Sigmoid colon (tissue), 6 donors: ENCODE measurements at regions not wholly inside any gene's neighbourhood (a gene's known extent, or its start where the extent isn't known, plus 50 kb on each side); places are given as distances from the start of the nearest gene placed in this dataset.
A peak's percentile ranks its signal among the peaks of the same experiment; 100 is the strongest.

Experiments
- DNase-seq: peaks from one replicate; pipeline ENCODE4 v3.0.0-alpha.2; 2019
- H3K27ac ChIP-seq, 4 donors: fragments of 200-600 bp; sonication (generic); one replicate each; pipeline ENCODE4 v1.5.1; 2016 to 2019; ENCODE audit warnings: mild to moderate bottlenecking in 1 of 4
- H3K27me3 ChIP-seq, 3 donors: fragments of 200-600 bp; sonication (generic); one replicate each; pipeline ENCODE4 v1.5.1; 2019; ENCODE audit warnings: mild to moderate bottlenecking in 1 of 3
- H3K36me3 ChIP-seq, 4 donors: fragments of 200-600 bp; sonication (generic); one replicate each; pipeline ENCODE4 v1.5.1; 2016 to 2019
- H3K4me1 ChIP-seq, 4 donors: fragments of 200-600 bp; sonication (generic); one replicate each; pipeline ENCODE4 v1.5.1; 2017 to 2019
- H3K4me3 ChIP-seq, 4 donors: fragments of 200-600 bp; sonication (generic); one replicate each; pipeline ENCODE4 v1.5.1; 2017 to 2019; ENCODE audit warnings: mild to moderate bottlenecking in 2 of 4, moderate library complexity in 1 of 4
- H3K9me3 ChIP-seq, 4 donors: fragments of 200-600 bp in 3 of 4; sonication (generic) in 3 of 4; one replicate each; pipeline versions ENCODE4 v1.5.1 to v1.6.1; 2013 to 2019
- CTCF ChIP-seq, 4 experiments: fragments of 450-650 bp in 3 of 4; fragments of 200-600 bp in 1 of 4; IDR thresholded peaks; one replicate each; pipeline ENCODE4 v1.5.1; 2016 to 2019; ENCODE audit warnings: antibody characterized with exemption in 4 of 4, mild to moderate bottlenecking in 3 of 4, moderate library complexity in 2 of 4
- EP300 ChIP-seq, 4 donors: sonication (generic); formaldehyde crosslinking; IDR thresholded peaks; one replicate each; pipeline ENCODE4 v1.6.1; 2017; ENCODE audit warnings: antibody characterized with exemption in 4 of 4
- POLR2A ChIP-seq, 2 donors: fragments of 450-650 bp; IDR thresholded peaks; one replicate each; pipeline ENCODE4 v1.6.1; 2016; ENCODE audit warnings: antibody characterized with exemption in 2 of 2, mild to moderate bottlenecking in 2 of 2, moderate library complexity in 2 of 2
- POLR2AphosphoS5 ChIP-seq, 4 donors: sonication (generic); formaldehyde crosslinking; IDR thresholded peaks; one replicate each; pipeline ENCODE4 v1.6.1; 2017; ENCODE audit warnings: antibody characterized with exemption in 4 of 4
- WGBS, 2 donors: extraction: QIAGEN DNeasy Blood & Tissue Kit; methylation state at CpG; one replicate each; pipeline ENCODE4 v1.1.7; 2013; 5-methylcytosine and 5-hydroxymethylcytosine counted together
- intact Hi-C: fragments of 100-400 bp; cut with DNase I; formaldehyde crosslinking; loops from one replicate; pipeline ENCODE4 v1.15.1; 2023
- donor health status: healthy with polysubstance abuse.
- donor health status: healthy.

- intact Hi-C loops = no loop called here
- Histone ChIP-seq H3K27me3 (no peaks in the 10 kb centered on the region), H3K9me3 (no peaks in the 10 kb centered on the region), H3K4me3 (no peak overlapping the region), H3K4me1 (peaks cover 0 to 4% (median 2%) of the 10 kb centered on the region in 4 donors), H3K27ac (no peak overlapping the region), H3K36me3 (no peaks in the 10 kb centered on the region)
- TF ChIP-seq POLR2A (IDR thresholded peaks at IDR 0.05) (no peak), POLR2AphosphoS5 (IDR thresholded peaks at IDR 0.05) (no peak), CTCF (IDR thresholded peaks at IDR 0.05) (no peak)
- WGBS, 2 donors = 84 to 91% methylated on average over 5 of the region's 5 CpGs
- no peak for DNase-seq
Observed at GRCh38 chr4:138959097-138959815, 56.3 kb upstream of the NOCT start.

GRCh38 chr4:138958519-138958918 is 57.1 kb upstream of the NOCT start:
- no peak overlapping the region for H3K4me3 ChIP-seq
- H3K4me1 ChIP-seq = peaks cover 0 to 8% (median 3%) of the 10 kb centered on the region in 4 donors
- H3K36me3 ChIP-seq = no peaks in the 10 kb centered on the region
- no peaks in the 10 kb centered on the region for H3K9me3 ChIP-seq
- no peak for TF ChIP-seq POLR2A (IDR thresholded peaks at IDR 0.05)
- no peak for TF ChIP-seq EP300 (IDR thresholded peaks at IDR 0.05)
- no peak for TF ChIP-seq POLR2AphosphoS5 (IDR thresholded peaks at IDR 0.05)
- TF ChIP-seq CTCF (IDR thresholded peaks at IDR 0.05) = no peak
- no peak overlapping the region for H3K27ac ChIP-seq
- 50 to 85% methylated on average over 3 of the region's 3 CpGs for WGBS, 2 donors
- intact Hi-C loops = no loop called here
- no peak for DNase-seq
- no peaks in the 10 kb centered on the region for H3K27me3 ChIP-seq

- Histone ChIP-seq H3K27me3 (no peaks in the 10 kb centered on the region), H3K9me3 (no peaks in the 10 kb centered on the region), H3K36me3 (no peaks in the 10 kb centered on the region), H3K27ac (no peak overlapping the region), H3K4me1 (peaks cover 0 to 9% (median 4%) of the 10 kb centered on the region in 4 donors), H3K4me3 (no peak overlapping the region)
- DNase-seq = no peak
- 87 to 93% methylated on average over 7 of the region's 7 CpGs for WGBS, 2 donors
- intact Hi-C loops = no loop called here
- no peak for TF ChIP-seq CTCF (IDR thresholded peaks at IDR 0.05)
- no peak for TF ChIP-seq POLR2A (IDR thresholded peaks at IDR 0.05)
- TF ChIP-seq POLR2AphosphoS5 (IDR thresholded peaks at IDR 0.05) = no peak
- no peak for TF ChIP-seq EP300 (IDR thresholded peaks at IDR 0.05)
Observed at GRCh38 chr4:138957302-138957701, 58.3 kb upstream of the NOCT start.

GRCh38 chr4:138954428-138954827 is 61.2 kb upstream of the NOCT start:
- intact Hi-C loops = no loop called here
- no peaks in the 10 kb centered on the region for H3K9me3 ChIP-seq
- H3K4me3 ChIP-seq = no peak overlapping the region
- DNase-seq = no peak
- peak overlapping the region in 3 of 4 donors; percentile 20 to 50 (median 40) for H3K27ac ChIP-seq
- peaks cover 0 to 9% (median 4%) of the 10 kb centered on the region in 4 donors for H3K4me1 ChIP-seq
- no peaks in the 10 kb centered on the region for H3K27me3 ChIP-seq
- 65 to 93% methylated on average over 2 of the region's 2 CpGs for whole genome bisulfite sequencing, 2 donors
- H3K36me3 ChIP-seq = no peaks in the 10 kb centered on the region
- TF ChIP-seq POLR2A (IDR thresholded peaks at IDR 0.05) = no peak
- TF ChIP-seq EP300 (IDR thresholded peaks at IDR 0.05) = no peak
- no peak for TF ChIP-seq POLR2AphosphoS5 (IDR thresholded peaks at IDR 0.05)
- no peak for TF ChIP-seq CTCF (IDR thresholded peaks at IDR 0.05)

GRCh38 chr4:138953961-138954371 is 61.6 kb upstream of the NOCT start:
- WGBS, 2 donors = 24 to 37% methylated on average over 2 of the region's 2 CpGs
- H3K27ac ChIP-seq = peak overlapping the region in 3 of 4 donors; percentile 20 to 50 (median 40)
- peaks cover 0 to 9% (median 4%) of the 10 kb centered on the region in 4 donors for H3K4me1 ChIP-seq
- no peak for TF ChIP-seq EP300 (IDR thresholded peaks at IDR 0.05)
- peak in 2 of 4 donors; percentile 22 to 27 for TF ChIP-seq POLR2AphosphoS5 (IDR thresholded peaks at IDR 0.05)
- H3K36me3 ChIP-seq = no peaks in the 10 kb centered on the region
- H3K27me3 ChIP-seq = no peaks in the 10 kb centered on the region
- intact Hi-C loops = no loop called here
- DNase-seq = no peak
- H3K4me3 ChIP-seq = no peak overlapping the region
- H3K9me3 ChIP-seq = no peaks in the 10 kb centered on the region
